LNCaP clone FGC (cell line): ENCODE measurements at regions not wholly inside any gene's neighbourhood (a gene's known extent, or its start where the extent isn't known, plus 50 kb on each side); places are given as distances from the start of the nearest gene placed in this dataset.

Experiments used
- DNase-seq: peaks from one replicate; pipeline ENCODE4 v3.0.0-alpha.2; 2011; ENCODE audit warnings: low read depth
- H3K4me3 ChIP-seq: 2 replicates; pipeline ENCODE4 v1.5.1; 2011; ENCODE audit warnings: mild to moderate bottlenecking, low read depth, low read length, control low read depth
- CTCF ChIP-seq: IDR thresholded peaks from 2 replicates; pipeline ENCODE4 v1.5.1; 2012; ENCODE audit warnings: mild to moderate bottlenecking; ENCODE audit not compliant: control insufficient read depth, insufficient read depth; ENCODE audit errors: extremely low read depth

DNA sequence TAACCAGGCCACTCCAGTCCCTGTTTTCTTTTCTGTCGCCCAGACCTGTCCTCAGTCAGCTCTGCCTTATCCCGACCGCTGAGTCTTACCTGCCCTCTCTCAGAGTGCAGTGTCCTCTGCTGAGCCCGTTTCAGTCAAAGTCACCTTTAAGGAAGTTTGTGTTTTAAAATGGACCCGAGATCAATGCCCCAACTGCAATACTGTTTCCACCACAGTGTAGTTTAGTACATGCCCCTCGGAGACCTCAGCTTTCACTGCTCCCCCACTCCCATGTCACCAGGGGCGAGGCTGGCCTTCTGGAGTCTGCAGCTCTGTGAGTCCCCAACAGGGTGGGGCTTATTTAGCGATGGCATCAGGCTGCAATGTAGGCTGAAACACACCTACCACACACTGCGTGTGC lies 248.4 kb upstream of the TSHZ3 start:
- no peak for TF ChIP-seq CTCF
- no peak overlapping the region for H3K4me3 ChIP-seq
- no peak for DNase-seq

GRCh38 chr19:31598730-31599238 lies 249.5 kb upstream of the TSHZ3 start:
- DNase-seq: no peak

GRCh38 chr19:31600731-31601295 lies 251.6 kb upstream of the TSHZ3 start:
- TF ChIP-seq CTCF: no peak
- no peak for DNase-seq
- H3K4me3 ChIP-seq: no peak overlapping the region

More at GRCh38 chr19:31598730-31599238, 249.5 kb upstream of the TSHZ3 start:
- H3K4me3 ChIP-seq: no peak overlapping the region
- TF ChIP-seq CTCF: no peak

- TF ChIP-seq CTCF: no peak
- H3K4me3 ChIP-seq: no peak overlapping the region
- no peak for DNase-seq
Observed at GRCh38 chr19:31601855-31602254, 252.6 kb upstream of the TSHZ3 start.

DNA sequence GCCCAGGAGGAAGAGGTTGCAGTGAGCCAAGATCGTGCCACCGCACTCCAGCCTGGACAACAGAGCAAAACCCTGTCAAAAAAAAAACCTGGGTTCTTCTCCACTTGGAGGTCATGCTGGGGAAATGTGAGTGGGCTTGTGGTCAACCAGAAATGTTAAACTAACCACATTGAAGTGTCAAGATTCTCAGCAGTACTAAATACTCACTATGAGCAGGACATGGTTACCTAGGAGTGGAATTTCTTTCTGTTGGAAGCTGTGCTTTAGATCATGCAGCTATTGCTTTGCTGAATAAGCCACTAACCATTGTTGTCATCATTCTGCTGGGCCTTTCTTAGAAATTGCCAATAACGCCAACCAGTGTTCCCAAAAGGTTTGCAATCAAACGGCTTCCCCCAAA lies 253.3 kb upstream of the TSHZ3 start:
- TF ChIP-seq CTCF: no peak
- no peak for DNase-seq
- no peak overlapping the region for H3K4me3 ChIP-seq

- DNase-seq: no peak
- no peak overlapping the region for H3K4me3 ChIP-seq
- no peak for TF ChIP-seq CTCF
Observed at GRCh38 chr19:31604493-31605040, 255.3 kb upstream of the TSHZ3 start.

DNA sequence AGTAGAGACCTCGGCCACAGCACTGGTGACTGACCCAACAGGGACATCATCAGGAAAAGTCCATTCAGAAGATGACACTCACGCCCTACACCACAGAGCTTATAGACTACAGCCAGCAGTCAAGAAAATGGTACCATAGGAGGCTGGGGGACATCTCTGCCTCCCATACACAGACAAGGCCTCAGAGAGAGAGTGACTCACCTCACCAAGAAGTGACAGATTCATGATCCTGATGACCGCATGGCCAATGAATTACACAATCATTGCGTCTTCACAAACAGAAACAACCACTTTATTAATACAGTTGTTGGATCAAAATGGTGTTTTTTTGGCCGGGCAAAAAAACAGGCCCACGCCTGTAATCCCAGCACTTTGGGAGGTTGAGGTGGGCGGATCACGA lies 260.8 kb upstream of the TSHZ3 start:
- TF ChIP-seq CTCF: no peak
- no peak for DNase-seq
- H3K4me3 ChIP-seq: no peak overlapping the region
